T-helper 2 cell treated with Interferon-gamma antibody and Interleukin-4, amounts not matched to agents 5 μg/mL and 100 μg/mL, for 36 hours (primary cell): ENCODE measurements at regions not wholly inside any gene's neighbourhood (a gene's known extent, or its start where the extent isn't known, plus 50 kb on each side); places are given as distances from the start of the nearest gene placed in this dataset.
"Not testable (repeated sequence)": the region's sequence is repeated elsewhere in the genome, so short reads cannot be mapped to it uniquely, and the experiment has no call there.

Experiments used
- DNase-seq: peaks from one replicate; pipeline ENCODE4 v3.0.0; 2021; ENCODE audit warnings: low spot score
- H3K27ac Mint-ChIP-seq: one replicate; pipeline ENCODE4 v1.8.0; 2021; ENCODE audit warnings: mild to moderate bottlenecking, mixed read lengths
- H3K27me3 Mint-ChIP-seq: one replicate; pipeline ENCODE4 v1.8.0; 2021; ENCODE audit warnings: low read depth, mixed read lengths
- H3K36me3 Mint-ChIP-seq: one replicate; pipeline ENCODE4 v1.8.0; 2021; ENCODE audit warnings: low read depth, mixed read lengths
- H3K4me1 Mint-ChIP-seq: one replicate; pipeline ENCODE4 v1.8.0; 2021; ENCODE audit warnings: low read depth, mixed read lengths
- H3K4me3 Mint-ChIP-seq: one replicate; pipeline ENCODE4 v1.8.0; 2022; ENCODE audit warnings: mild to moderate bottlenecking, moderate library complexity, mixed read lengths
- H3K9me3 Mint-ChIP-seq: one replicate; pipeline ENCODE4 v1.8.0; 2021; ENCODE audit warnings: mixed read lengths

GRCh38 chr2:58595714-58596113, 354.6 kb upstream of the FANCL start:
- H3K9me3 Mint-ChIP-seq: no peaks in the 10 kb centered on the region
- H3K4me3 Mint-ChIP-seq: no peak overlapping the region
- no peaks in the 10 kb centered on the region for H3K27me3 Mint-ChIP-seq
- DNase-seq: no peak
- H3K36me3 Mint-ChIP-seq: no peaks in the 10 kb centered on the region
- H3K27ac Mint-ChIP-seq: no peak overlapping the region
- H3K4me1 Mint-ChIP-seq: no peaks in the 10 kb centered on the region

GRCh38 chr2:58594762-58595161, 353.6 kb upstream of the FANCL start:
- no peaks in the 10 kb centered on the region for H3K27me3 Mint-ChIP-seq
- H3K4me3 Mint-ChIP-seq: no peak overlapping the region
- H3K36me3 Mint-ChIP-seq: no peaks in the 10 kb centered on the region
- no peaks in the 10 kb centered on the region for H3K4me1 Mint-ChIP-seq
- no peak for DNase-seq
- no peaks in the 10 kb centered on the region for H3K9me3 Mint-ChIP-seq
- H3K27ac Mint-ChIP-seq: no peak overlapping the region

GRCh38 chr2:58594175-58594574, 353.1 kb upstream of the FANCL start:
- Mint-ChIP-seq H3K9me3 (no peaks in the 10 kb centered on the region), H3K27ac (no peak overlapping the region), H3K4me3 (no peak overlapping the region), H3K4me1 (no peaks in the 10 kb centered on the region), H3K36me3 (no peaks in the 10 kb centered on the region), H3K27me3 (no peaks in the 10 kb centered on the region)
- DNase-seq: no peak

GRCh38 chr2:58586178-58586577, 345.1 kb upstream of the FANCL start:
- not testable (repeated sequence) for H3K36me3 Mint-ChIP-seq, H3K27me3 Mint-ChIP-seq, DNase-seq, H3K4me1 Mint-ChIP-seq, H3K9me3 Mint-ChIP-seq, H3K27ac Mint-ChIP-seq, H3K4me3 Mint-ChIP-seq

GRCh38 chr2:58585233-58585632, 344.1 kb upstream of the FANCL start:
- no peak overlapping the region for H3K4me3 Mint-ChIP-seq
- H3K27ac Mint-ChIP-seq: no peak overlapping the region
- no peaks in the 10 kb centered on the region for H3K27me3 Mint-ChIP-seq
- H3K36me3 Mint-ChIP-seq: no peaks in the 10 kb centered on the region
- DNase-seq: no peak
- H3K9me3 Mint-ChIP-seq: no peaks in the 10 kb centered on the region
- H3K4me1 Mint-ChIP-seq: no peaks in the 10 kb centered on the region

- H3K4me1 Mint-ChIP-seq: no peaks in the 10 kb centered on the region
- H3K27ac Mint-ChIP-seq: no peak overlapping the region
- no peak overlapping the region for H3K4me3 Mint-ChIP-seq
- H3K27me3 Mint-ChIP-seq: no peaks in the 10 kb centered on the region
- no peaks in the 10 kb centered on the region for H3K36me3 Mint-ChIP-seq
- H3K9me3 Mint-ChIP-seq: no peaks in the 10 kb centered on the region
- DNase-seq: no peak
These were observed 343.5 kb upstream of the FANCL start for GRCh38 chr2:58584606-58585118.

- Mint-ChIP-seq H3K4me1 (no peaks in the 10 kb centered on the region), H3K9me3 (no peaks in the 10 kb centered on the region), H3K27me3 (no peaks in the 10 kb centered on the region), H3K4me3 (no peak overlapping the region), H3K27ac (no peak overlapping the region), H3K36me3 (no peaks in the 10 kb centered on the region)
- no peak for DNase-seq
These were observed 337.2 kb upstream of the FANCL start for GRCh38 chr2:58578276-58578675.

- no peaks in the 10 kb centered on the region for H3K36me3 Mint-ChIP-seq
- no peak overlapping the region for H3K4me3 Mint-ChIP-seq
- H3K9me3 Mint-ChIP-seq: no peaks in the 10 kb centered on the region
- no peak overlapping the region for H3K27ac Mint-ChIP-seq
- no peaks in the 10 kb centered on the region for H3K27me3 Mint-ChIP-seq
- no peak for DNase-seq
- H3K4me1 Mint-ChIP-seq: peaks cover 7% of the 10 kb centered on the region
These were observed 333.7 kb upstream of the FANCL start for GRCh38 chr2:58574873-58575272.

- Mint-ChIP-seq H3K4me3 (no peak overlapping the region), H3K4me1 (peaks cover 17% of the 10 kb centered on the region), H3K27ac (no peak overlapping the region), H3K9me3 (no peaks in the 10 kb centered on the region), H3K27me3 (no peaks in the 10 kb centered on the region), H3K36me3 (no peaks in the 10 kb centered on the region)
- no peak for DNase-seq
These were observed 331.6 kb upstream of the FANCL start for GRCh38 chr2:58572731-58573130.

GRCh38 chr2:58571181-58571852, 330.2 kb upstream of the FANCL start:
- Mint-ChIP-seq H3K4me1 (peaks cover 17% of the 10 kb centered on the region), H3K27ac (no peak overlapping the region), H3K4me3 (no peak overlapping the region), H3K9me3 (no peaks in the 10 kb centered on the region), H3K27me3 (peaks cover 2% of the 10 kb centered on the region), H3K36me3 (no peaks in the 10 kb centered on the region)
- DNase-seq: peak; percentile 4

GRCh38 chr2:58569475-58570185, 328.5 kb upstream of the FANCL start:
- Mint-ChIP-seq H3K36me3 (no peaks in the 10 kb centered on the region), H3K9me3 (no peaks in the 10 kb centered on the region), H3K27ac (no peak overlapping the region), H3K27me3 (peaks cover 2% of the 10 kb centered on the region), H3K4me1 (peaks cover 17% of the 10 kb centered on the region), H3K4me3 (no peak overlapping the region)
- peak; percentile 5 for DNase-seq

GRCh38 chr2:58568901-58569300, 327.8 kb upstream of the FANCL start:
- DNase-seq: no peak
- Mint-ChIP-seq H3K4me3 (no peak overlapping the region), H3K27ac (no peak overlapping the region), H3K27me3 (peaks cover 2% of the 10 kb centered on the region), H3K9me3 (no peaks in the 10 kb centered on the region), H3K36me3 (no peaks in the 10 kb centered on the region), H3K4me1 (peaks cover 17% of the 10 kb centered on the region)

- Mint-ChIP-seq H3K9me3 (no peaks in the 10 kb centered on the region), H3K36me3 (no peaks in the 10 kb centered on the region), H3K27ac (no peak overlapping the region), H3K4me3 (no peak overlapping the region), H3K4me1 (no peaks in the 10 kb centered on the region), H3K27me3 (peaks cover 2% of the 10 kb centered on the region)
- no peak for DNase-seq
These were observed 321.2 kb upstream of the FANCL start for GRCh38 chr2:58562276-58562675.

- Mint-ChIP-seq H3K4me3 (no peak overlapping the region), H3K27ac (no peak overlapping the region), H3K27me3 (no peaks in the 10 kb centered on the region), H3K9me3 (no peaks in the 10 kb centered on the region), H3K4me1 (no peaks in the 10 kb centered on the region), H3K36me3 (no peaks in the 10 kb centered on the region)
- no peak for DNase-seq
These were observed 319.4 kb upstream of the FANCL start for GRCh38 chr2:58560531-58560930.
